SK-N-SH (cell line): ENCODE measurements at regions not wholly inside any gene's neighbourhood (a gene's known extent, or its start where the extent isn't known, plus 50 kb on each side); places are given as distances from the start of the nearest gene placed in this dataset.

ENCODE experiments used
- CTCF ChIA-PET: fragments of 300-600, 350-600 bp; formaldehyde crosslinking; extraction: SDS; loops from one replicate; lab custom pipeline; 2021; lab: Yijun Ruan, JAX
- POLR2A ChIA-PET: fragments of 350-600 bp; sonication (Branson Sonifier 250); formaldehyde crosslinking; extraction: SDS; loops from one replicate; lab custom pipeline; 2020; ENCODE audit warnings: antibody characterized with exemption, inconsistent platforms; lab: Yijun Ruan, JAX
- DNase-seq: peaks from one replicate; pipeline ENCODE4 v3.0.0; 2012
- H2AFZ ChIP-seq: fragments of 200-600 bp; sonication (generic); 2 replicates; pipeline ENCODE4 v1.8.1; 2016; ENCODE audit warnings: antibody characterized with exemption, mild to moderate bottlenecking, low read depth
- H3F3A ChIP-seq: fragments of 200-600 bp; sonication (generic); replicated peaks from 2 replicates; pipeline ENCODE3; 2016; ENCODE audit warnings: antibody characterized with exemption, mild to moderate bottlenecking; ENCODE audit not compliant: insufficient read depth
- H3K27ac ChIP-seq, 2 experiments: fragments of 200-500 bp in 1 of 2; fragments of 200-600 bp in 1 of 2; sonication (Bioruptor generic) in 1 of 2; sonication (generic), shearing (Covaris generic) in 1 of 2; 2 replicates each; pipeline versions ENCODE4 v1.5.1 to v1.6.1; 2014 to 2016; ENCODE audit warnings: low read depth in 2 of 2, inconsistent platforms in 1 of 2, low read length in 1 of 2, mild to moderate bottlenecking in 1 of 2, mixed read lengths in 1 of 2
- H3K27me3 ChIP-seq: fragments of 200-600 bp; sonication (generic), shearing (Covaris generic); 2 replicates; pipeline ENCODE4 v1.6.1; 2016; ENCODE audit warnings: mixed run types; ENCODE audit not compliant: insufficient read depth
- H3K36me3 ChIP-seq, 2 experiments: fragments of 200-500 bp in 1 of 2; fragments of 200-600 bp in 1 of 2; sonication (Bioruptor generic) in 1 of 2; sonication (generic) in 1 of 2; replicated peaks in 1 of 2; 2 replicates each; pipeline versions ENCODE3 to v1.5.1; 2014 to 2016; ENCODE audit warnings: low read length in 1 of 2, mild to moderate bottlenecking in 1 of 2; ENCODE audit not compliant: insufficient read depth in 2 of 2, control insufficient read depth in 1 of 2
- H3K4me1 ChIP-seq, 2 experiments: fragments of 200-500 bp in 1 of 2; fragments of 200-600 bp in 1 of 2; sonication (Bioruptor generic) in 1 of 2; sonication (generic), shearing (Covaris generic) in 1 of 2; 2 replicates each; pipeline versions ENCODE4 v1.5.1 to v1.6.1; 2014 to 2016; ENCODE audit warnings: low read depth in 1 of 2, low read length in 1 of 2, mixed run types in 1 of 2; ENCODE audit not compliant: insufficient read depth in 2 of 2, control insufficient read depth in 1 of 2
- H3K4me2 ChIP-seq: fragments of 200-600 bp; sonication (generic), shearing (Covaris generic); 2 replicates; pipeline ENCODE4 v1.6.1; 2017; ENCODE audit warnings: mixed run types
- H3K4me3 ChIP-seq, 2 experiments: fragments of 200-500 bp in 1 of 2; fragments of 200-600 bp in 1 of 2; sonication (Bioruptor generic) in 1 of 2; sonication (generic), shearing (Covaris generic) in 1 of 2; 2 replicates each; pipeline versions ENCODE4 v1.5.1 to v1.8.1; 2014 to 2016; ENCODE audit warnings: low read depth in 2 of 2, inconsistent platforms in 1 of 2, low read length in 1 of 2, mild to moderate bottlenecking in 1 of 2, mixed read lengths in 1 of 2, moderate library complexity in 1 of 2
- H3K79me2 ChIP-seq: fragments of 200-600 bp; sonication (generic); 2 replicates; pipeline ENCODE4 v1.8.1; 2017; ENCODE audit warnings: mild to moderate bottlenecking; ENCODE audit not compliant: insufficient read depth
- H3K9ac ChIP-seq: fragments of 200-600 bp; sonication (generic); 2 replicates; pipeline ENCODE4 v1.6.1; 2017; ENCODE audit warnings: mixed run types
- H3K9me2 ChIP-seq: fragments of 200-600 bp; sonication (generic); 2 replicates; pipeline ENCODE4 v1.6.1; 2017; ENCODE audit warnings: mixed run types
- H3K9me3 ChIP-seq: fragments of 200-600 bp; sonication (generic); 2 replicates; pipeline ENCODE4 v1.6.1; 2017; ENCODE audit warnings: mixed run types, mild to moderate bottlenecking, moderate library complexity
- H4K20me1 ChIP-seq: fragments of 200-600 bp; sonication (generic); 2 replicates; pipeline ENCODE4 v1.6.1; 2017; ENCODE audit warnings: mild to moderate bottlenecking, mixed run types; ENCODE audit not compliant: insufficient read depth
- ELF1 ChIP-seq: IDR thresholded peaks from 2 replicates; pipeline ENCODE4 v1.4.0; 2012
- EP300 ChIP-seq, 2 experiments: IDR thresholded peaks; 2 replicates each; pipeline versions ENCODE4 v1.4.0 to v1.6.1; 2012; ENCODE audit warnings: borderline replicate concordance in 1 of 2, low read depth in 1 of 2, low read length in 1 of 2
- FOSL2 ChIP-seq: IDR thresholded peaks from 2 replicates; pipeline ENCODE4 v1.4.0; 2012; ENCODE audit warnings: low read depth, mild to moderate bottlenecking, moderate library complexity, borderline replicate concordance
- FOXJ3 ChIP-seq: sonication (generic); formaldehyde crosslinking; IDR thresholded peaks from 2 replicates; pipeline ENCODE4 v1.5.1; 2020; ENCODE audit warnings: mild to moderate bottlenecking, missing genetic modification reagents
- GATA2 ChIP-seq: sonication (generic); formaldehyde crosslinking; IDR thresholded peaks from 2 replicates; pipeline ENCODE4 v1.5.0; 2020; ENCODE audit warnings: mild to moderate bottlenecking, missing genetic modification reagents
- IRF3 ChIP-seq: fragments of 150-350 bp; IDR thresholded peaks from 2 replicates; pipeline ENCODE4 v1.6.1; 2016; ENCODE audit warnings: mild to moderate bottlenecking, low read depth, low read length
- MAX ChIP-seq: IDR thresholded peaks from 2 replicates; pipeline ENCODE4 v1.4.0; 2012; ENCODE audit warnings: low read depth
- MEF2A ChIP-seq: IDR thresholded peaks from 2 replicates; pipeline ENCODE4 v1.4.0; 2012; ENCODE audit warnings: low read depth, borderline replicate concordance
- MXI1 ChIP-seq: IDR thresholded peaks from 2 replicates; pipeline ENCODE4 v1.6.1; 2012; ENCODE audit warnings: mild to moderate bottlenecking, low read depth, low read length, improper control_type of control experiment
- NFIC ChIP-seq: IDR thresholded peaks from 2 replicates; pipeline ENCODE4 v1.4.0; 2012; ENCODE audit warnings: borderline replicate concordance
- NRF1 ChIP-seq: IDR thresholded peaks from 2 replicates; pipeline ENCODE4 v1.6.1; 2012; ENCODE audit warnings: low read depth, mild to moderate bottlenecking, low read length
- PBX3 ChIP-seq: IDR thresholded peaks from 2 replicates; pipeline ENCODE4; 2012
- POLR2AphosphoS5 ChIP-seq: IDR thresholded peaks from 2 replicates; pipeline ENCODE4 v1.6.1; 2012; ENCODE audit warnings: low read depth, low read length
- RAD21 ChIP-seq: IDR thresholded peaks from 2 replicates; pipeline ENCODE4 v1.6.1; 2012; ENCODE audit warnings: mild to moderate bottlenecking, low read length
- RCOR1 ChIP-seq: fragments of 150-350 bp; IDR thresholded peaks from 2 replicates; pipeline ENCODE4 v1.6.1; 2017; ENCODE audit warnings: antibody characterized with exemption, low read length
- RFX5 ChIP-seq: IDR thresholded peaks from 2 replicates; pipeline ENCODE4 v1.6.1; 2012; ENCODE audit warnings: mild to moderate bottlenecking, improper control_type of control experiment, low read length
- SIN3A ChIP-seq: IDR thresholded peaks from 2 replicates; pipeline ENCODE4 v1.6.1; 2012; ENCODE audit warnings: low read depth, mild to moderate bottlenecking, low read length, moderate library complexity, borderline replicate concordance
- SMC3 ChIP-seq: IDR thresholded peaks from 2 replicates; pipeline ENCODE4 v1.6.1; 2012; ENCODE audit warnings: low read depth, low read length, improper control_type of control experiment
- TEAD4 ChIP-seq: IDR thresholded peaks from 2 replicates; pipeline ENCODE4 v1.4.0; 2012; ENCODE audit warnings: mild to moderate bottlenecking, borderline replicate concordance; ENCODE audit not compliant: insufficient read depth
- ZBTB33 ChIP-seq: IDR thresholded peaks from 2 replicates; pipeline ENCODE4 v1.4.0; 2012; ENCODE audit warnings: low read depth, borderline replicate concordance

- Histone ChIP-seq H2AFZ (no peak overlapping the region), H3K4me2 (no peak overlapping the region), H3K9me2 (no peaks in the 10 kb centered on the region), H3K79me2 (no peaks in the 10 kb centered on the region), H4K20me1 (no peaks in the 10 kb centered on the region), H3F3A (no peaks in the 10 kb centered on the region), H3K4me3 (no peak overlapping the region), H3K27me3 (no peaks in the 10 kb centered on the region), H3K27ac (no peak overlapping the region), H3K36me3 (no peaks in the 10 kb centered on the region), H3K9ac (no peak overlapping the region), H3K9me3 (no peaks in the 10 kb centered on the region), H3K4me1 (peaks cover 0 to 13% of the 10 kb centered on the region in 2 experiments; a peak in 1 of 4 replicates)
- ChIA-PET POLR2A (no interaction called here), CTCF (interaction anchor here (1.5 kb wide), 1 partner anchor 20 kb away, joined by 4 read pairs; no protein-coding TSS in a partner anchor)
- TF ChIP-seq MAX (no peak), ELF1 (no peak), MXI1 (no peak), RAD21 (no peak), NRF1 (no peak), PBX3 (no peak), SMC3 (no peak), SIN3A (no peak), RFX5 (no peak), MEF2A (no peak), ZBTB33 (no peak), GATA2 (no peak), POLR2AphosphoS5 (no peak), FOXJ3 (CRISPR knock-in tag) (no peak), TEAD4 (no peak), EP300 (IDR thresholded peaks at IDR 0.05; ENCODE audit: borderline replicate concordance in 1 of 2, low read depth in 1 of 2, low read length in 1 of 2) (no peak), IRF3 (no peak), NFIC (no peak), RCOR1 (no peak), FOSL2 (no peak)
- DNase-seq = no peak
Observed at GRCh38 chr20:40777653-40778052, 88.6 kb upstream of the MAFB start.
